HCT116 (cell line): ENCODE measurements at regions not wholly inside any gene's neighbourhood (a gene's known extent, or its start where the extent isn't known, plus 50 kb on each side); places are given as distances from the start of the nearest gene placed in this dataset.

Experiments
- ATAC-seq: fragments of 200-7000 bp; cut with Tn5 transposase; 2 replicates; pipeline ENCODE4 v1.9.1; 2020; ENCODE audit warnings: mild to moderate bottlenecking, moderate library complexity
- BruUV-seq: library from RNA; stranded (reverse); fragments of 400-500 nt; replicated peaks from 2 replicates; lab custom pipeline; 2021; lab: Mats Ljungman, UMichigan
- CTCF ChIA-PET: fragments of 300-600 bp; sonication (Branson Sonifier 250); formaldehyde crosslinking; loops from one replicate; lab custom pipeline; 2021; ENCODE audit warnings: antibody characterized with exemption; lab: Charles Lee
- POLR2A ChIA-PET: fragments of 300-600, 350-600 bp; sonication (Branson Sonifier 250); formaldehyde crosslinking; loops from one replicate; lab custom pipeline; 2021; ENCODE audit warnings: antibody characterized with exemption; lab: Charles Lee
- RAD21 ChIA-PET, 2 experiments: fragments of 300-600 bp; sonication (Branson Sonifier 250); formaldehyde crosslinking; loops; one replicate each; lab custom pipeline; 2023; ENCODE audit warnings: low total read pairs in 2 of 2; ENCODE audit not compliant: uncharacterized antibody in 2 of 2, unreplicated experiment in 2 of 2, low non-redundant PET in 1 of 2; lab: Charles Lee
- DNase-seq: peaks from one replicate; pipeline ENCODE4 v3.0.0-alpha.2; 2010; ENCODE audit warnings: low read depth, low spot score
- H2AFZ ChIP-seq: fragments of 200-600 bp; shearing (Covaris generic), sonication (generic); 2 replicates; pipeline ENCODE4 v1.6.1; 2017; ENCODE audit warnings: low read depth, mixed run types, mixed read lengths, antibody characterized with exemption, low read length; ENCODE audit not compliant: poor library complexity, severe bottlenecking
- H3K27ac ChIP-seq: 2 replicates; pipeline ENCODE4 v1.5.1; 2012; ENCODE audit warnings: low read depth, low read length
- H3K27me3 ChIP-seq: fragments of 200-600 bp; sonication (generic); 2 replicates; pipeline ENCODE4 v1.6.1; 2016; ENCODE audit warnings: mixed run types, low read length, mixed read lengths; ENCODE audit not compliant: insufficient read depth
- H3K36me3 ChIP-seq, 2 experiments: fragments of 200-500 bp in 1 of 2; fragments of 200-600 bp in 1 of 2; sonication (Bioruptor generic) in 1 of 2; sonication (generic) in 1 of 2; 2 replicates each; pipeline versions ENCODE4 v1.5.1 to v1.6.1; 2014 to 2016; ENCODE audit warnings: low read length in 2 of 2, inconsistent platforms in 1 of 2, mixed read lengths in 1 of 2, mixed run types in 1 of 2; ENCODE audit not compliant: insufficient read depth in 2 of 2, control insufficient read depth in 1 of 2
- H3K4me1 ChIP-seq, 2 experiments: fragments of 200-600 bp in 1 of 2; sonication (generic) in 1 of 2; 2 replicates each; pipeline versions ENCODE4 v1.5.1 to v1.6.1; 2012 to 2017; ENCODE audit warnings: low read length in 2 of 2, inconsistent platforms in 1 of 2, mild to moderate bottlenecking in 1 of 2, mixed read lengths in 1 of 2, mixed run types in 1 of 2, moderate library complexity in 1 of 2; ENCODE audit not compliant: insufficient read depth in 2 of 2, control insufficient read depth in 1 of 2
- H3K4me2 ChIP-seq: fragments of 200-600 bp; sonication (generic); 2 replicates; pipeline ENCODE4 v1.6.1; 2017; ENCODE audit warnings: mixed run types, low read length, mixed read lengths
- H3K4me3 ChIP-seq, 2 experiments: fragments of 200-600 bp in 1 of 2; sonication (generic) in 1 of 2; replicated peaks in 1 of 2; 2 replicates each; pipeline ENCODE4 v1.5.1; 2011 to 2016; ENCODE audit warnings: low read length in 2 of 2, control low read depth in 1 of 2, low read depth in 1 of 2, mild to moderate bottlenecking in 1 of 2, mixed read lengths in 1 of 2, mixed run types in 1 of 2
- H3K79me2 ChIP-seq: fragments of 200-600 bp; sonication (generic); 2 replicates; pipeline ENCODE4 v1.6.1; 2017; ENCODE audit warnings: mild to moderate bottlenecking, mixed run types, low read length, moderate library complexity, mixed read lengths; ENCODE audit not compliant: insufficient read depth
- H3K9ac ChIP-seq: fragments of 200-600 bp; sonication (generic); 2 replicates; pipeline ENCODE4 v1.6.1; 2016; ENCODE audit warnings: low read length, mixed read lengths
- H3K9me2 ChIP-seq: fragments of 200-600 bp; sonication (generic), shearing (Covaris generic); 2 replicates; pipeline ENCODE4 v1.6.1; 2017; ENCODE audit warnings: mixed run types, mild to moderate bottlenecking, moderate library complexity; ENCODE audit not compliant: insufficient read depth
- H3K9me3 ChIP-seq, 2 experiments: fragments of 200-500 bp in 1 of 2; fragments of 200-600 bp in 1 of 2; sonication (Bioruptor generic) in 1 of 2; sonication (generic) in 1 of 2; 2 replicates each; pipeline ENCODE4 v1.6.1; 2014 to 2017; ENCODE audit warnings: low read length in 2 of 2, mixed read lengths in 2 of 2, inconsistent platforms in 1 of 2, low read depth in 1 of 2, mild to moderate bottlenecking in 1 of 2, mixed run types in 1 of 2, moderate library complexity in 1 of 2; ENCODE audit not compliant: control insufficient read depth in 1 of 2, insufficient read depth in 1 of 2
- H4K20me1 ChIP-seq: fragments of 200-600 bp; sonication (generic), shearing (Covaris generic); 2 replicates; pipeline ENCODE4 v1.6.1; 2017; ENCODE audit warnings: mixed run types, mild to moderate bottlenecking, moderate library complexity; ENCODE audit not compliant: insufficient read depth
- ATF3 ChIP-seq: IDR thresholded peaks from 2 replicates; pipeline ENCODE4 v1.6.1; 2012
- CBX3 ChIP-seq: IDR thresholded peaks from 2 replicates; pipeline ENCODE4 v1.6.1; 2012; ENCODE audit warnings: low read depth
- CEBPB ChIP-seq: IDR thresholded peaks from 2 replicates; pipeline ENCODE4 v1.6.1; 2012; ENCODE audit warnings: low read depth
- CTCF ChIP-seq, 3 experiments: fragments of 200-600 bp in 1 of 3; sonication (generic) in 1 of 3; IDR thresholded peaks in 2 of 3; conservative IDR thresholded peaks in 1 of 3; 2 replicates each; pipeline ENCODE4 v1.5.1; 2012 to 2017; ENCODE audit warnings: low read depth in 2 of 3, low read length in 2 of 3, antibody characterized with exemption in 1 of 3, borderline replicate concordance in 1 of 3, control low read depth in 1 of 3, mild to moderate bottlenecking in 1 of 3, mixed read lengths in 1 of 3, mixed run types in 1 of 3, moderate library complexity in 1 of 3; ENCODE audit not compliant: insufficient read depth in 1 of 3
- EGR1 ChIP-seq: IDR thresholded peaks from 2 replicates; pipeline ENCODE4 v1.6.1; 2012; ENCODE audit warnings: low read depth
- ELF1 ChIP-seq: IDR thresholded peaks from 2 replicates; pipeline ENCODE4 v1.6.1; 2012; ENCODE audit warnings: low read depth, borderline replicate concordance
- EZH2 ChIP-seq: fragments of 200-600 bp; sonication (generic); IDR thresholded peaks from 2 replicates; pipeline ENCODE4 v1.6.1; 2017; ENCODE audit warnings: antibody characterized with exemption, mixed run types
- EZH2phosphoT487 ChIP-seq: fragments of 200-600 bp; IDR thresholded peaks from 2 replicates; pipeline ENCODE4 v1.6.1; 2018; ENCODE audit warnings: antibody characterized with exemption, borderline replicate concordance
- FOSL1 ChIP-seq: IDR thresholded peaks from 2 replicates; pipeline ENCODE4 v1.6.1; 2012; ENCODE audit warnings: low read depth
- JUND ChIP-seq: IDR thresholded peaks from 2 replicates; pipeline ENCODE4 v1.6.1; 2012
- MAX ChIP-seq: IDR thresholded peaks from 2 replicates; pipeline ENCODE4 v1.6.1; 2012
- POLR2A ChIP-seq: IDR thresholded peaks from 2 replicates; pipeline ENCODE4 v1.7.0; 2011; ENCODE audit warnings: borderline replicate concordance; ENCODE audit not compliant: insufficient read depth, insufficient read length; ENCODE audit errors: extremely low read depth
- POLR2AphosphoS5 ChIP-seq: IDR thresholded peaks from 2 replicates; pipeline ENCODE4 v1.6.1; 2011; ENCODE audit warnings: mild to moderate bottlenecking, low read depth, low read length, moderate library complexity
- SIN3A ChIP-seq: IDR thresholded peaks from 2 replicates; pipeline ENCODE4 v1.6.1; 2012; ENCODE audit warnings: low read depth
- SP1 ChIP-seq: IDR thresholded peaks from 2 replicates; pipeline ENCODE4 v1.6.1; 2012; ENCODE audit warnings: low read depth
- TCF7L2 ChIP-seq: IDR thresholded peaks from 2 replicates; pipeline ENCODE4 v1.7.0; 2011; ENCODE audit warnings: borderline replicate concordance, inconsistent platforms; ENCODE audit not compliant: insufficient read depth, insufficient read length; ENCODE audit errors: extremely low read depth
- YY1 ChIP-seq: IDR thresholded peaks from 2 replicates; pipeline ENCODE4 v1.6.1; 2011; ENCODE audit warnings: low read length, low read depth, moderate library complexity, mild to moderate bottlenecking; ENCODE audit not compliant: insufficient replicate concordance; ENCODE audit errors: extremely low read depth
- ZBTB33 ChIP-seq: IDR thresholded peaks from 2 replicates; pipeline ENCODE4 v1.6.1; 2011; ENCODE audit warnings: mild to moderate bottlenecking, low read length, moderate library complexity; ENCODE audit not compliant: insufficient replicate concordance; ENCODE audit errors: extremely low read depth
- ZFX ChIP-seq: fragments of 450-650 bp; IDR thresholded peaks from 2 replicates; pipeline ENCODE4 v1.6.1; 2017
- ZNF274 ChIP-seq: fragments of 200-500 bp; sonication (Bioruptor generic); IDR thresholded peaks from 2 replicates; pipeline ENCODE4 v1.6.1; 2014; ENCODE audit warnings: mild to moderate bottlenecking, low read depth, low read length, inconsistent platforms
- intact Hi-C: fragments of 100-400 bp; cut with micrococcal nuclease; formaldehyde crosslinking; loops from 2 replicates; pipeline ENCODE4 v1.10.0; 2022

DNA sequence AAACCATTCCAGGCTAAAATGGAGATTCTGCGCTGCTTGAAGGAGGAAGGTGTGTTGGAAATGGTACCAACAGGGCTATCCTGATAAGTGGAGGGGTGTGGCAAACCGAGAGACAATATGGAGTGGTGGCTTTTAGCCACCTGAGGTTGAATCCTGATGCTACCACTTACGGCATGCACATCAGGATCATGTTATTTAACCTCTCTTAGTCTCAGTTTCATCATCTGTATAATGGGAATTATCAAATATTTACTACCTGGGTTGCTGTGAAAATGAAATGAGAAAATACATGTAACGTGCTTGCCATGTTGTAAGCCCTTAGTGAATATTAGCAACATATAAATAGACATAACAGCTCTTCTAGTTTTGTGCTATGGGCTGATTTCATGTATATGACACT lies 117.1 kb downstream of the TBX19 start:
- Histone ChIP-seq H3K9ac (no peak overlapping the region), H3K27me3 (no peaks in the 10 kb centered on the region), H4K20me1 (no peaks in the 10 kb centered on the region), H3K4me1 (peaks cover 44 to 55% of the 10 kb centered on the region in 2 experiments), H2AFZ (no peak overlapping the region), H3K79me2 (no peaks in the 10 kb centered on the region), H3K4me3 (no peak overlapping the region), H3K9me2 (no peaks in the 10 kb centered on the region), H3K9me3 (no peaks in the 10 kb centered on the region), H3K27ac (peak overlapping the region; percentile 40), H3K4me2 (peak overlapping the region; percentile 22; the same call in 1 of the 2 replicates), H3K36me3 (no peaks in the 10 kb centered on the region)
- DNase-seq, result no peak
- TF ChIP-seq EZH2 (no peak), ZNF274 (no peak), ZFX (no peak), SIN3A (no peak), ATF3 (no peak), CTCF (IDR thresholded peaks at IDR 0.05 in 2 of 3, conservative IDR thresholded peaks at IDR 0.05 in 1 of 3; ENCODE audit: borderline replicate concordance in 1 of 3, insufficient read depth in 1 of 3, low read depth in 2 of 3, low read length in 2 of 3) (no peak), CBX3 (no peak; the same call in 1 of the 2 replicates), CEBPB (no peak), ELF1 (no peak), FOSL1 (no peak), POLR2AphosphoS5 (no peak), TCF7L2 (no peak), SP1 (no peak), ZBTB33 (no peak), POLR2A (no peak), MAX (no peak), YY1 (no peak), JUND (no peak), EZH2phosphoT487 (no peak), EGR1 (no peak)
- intact Hi-C loops, result no loop called here
- ChIA-PET CTCF (no interaction called here), POLR2A (interaction anchor here (2.4 kb wide), 1 partner anchor 9 kb away, joined by 11 read pairs; no protein-coding TSS in a partner anchor), RAD21 (no interaction called here)
- no TSS peak for BruUV-seq
- no peak for ATAC-seq
